GM19395 (cell line): ENCODE measurements at regions not wholly inside any gene's neighbourhood (a gene's known extent, or its start where the extent isn't known, plus 50 kb on each side); places are given as distances from the start of the nearest gene placed in this dataset.

Experiments used
- ATAC-seq: cut with Tn5 transposase; IDR thresholded peaks from one replicate; pipeline ENCODE4 v1.9.1; 2021; ENCODE audit warnings: mild to moderate bottlenecking, moderate library complexity; ENCODE audit not compliant: unreplicated experiment

DNA sequence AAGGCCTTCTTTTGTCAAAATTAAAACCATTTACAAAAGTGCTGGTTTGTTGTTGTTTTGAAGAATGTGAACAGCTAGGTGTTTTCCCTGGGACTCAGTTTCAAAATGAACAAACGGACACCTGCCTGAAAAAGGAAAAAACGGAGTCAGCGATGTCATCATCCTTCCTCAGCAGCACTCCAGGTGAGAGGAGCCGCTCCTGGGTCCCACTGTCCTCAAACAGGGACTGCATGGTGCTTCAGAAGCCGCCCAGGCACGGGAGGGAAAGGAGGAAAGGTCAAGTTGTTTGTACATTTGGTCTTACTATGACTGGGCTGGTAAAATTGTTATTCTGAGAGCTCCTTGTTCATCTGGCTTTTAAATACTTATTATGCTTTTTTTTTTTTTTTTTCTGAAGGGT lies 69.0 kb upstream of the ZSWIM6 start:
- ATAC-seq, result no peak

DNA sequence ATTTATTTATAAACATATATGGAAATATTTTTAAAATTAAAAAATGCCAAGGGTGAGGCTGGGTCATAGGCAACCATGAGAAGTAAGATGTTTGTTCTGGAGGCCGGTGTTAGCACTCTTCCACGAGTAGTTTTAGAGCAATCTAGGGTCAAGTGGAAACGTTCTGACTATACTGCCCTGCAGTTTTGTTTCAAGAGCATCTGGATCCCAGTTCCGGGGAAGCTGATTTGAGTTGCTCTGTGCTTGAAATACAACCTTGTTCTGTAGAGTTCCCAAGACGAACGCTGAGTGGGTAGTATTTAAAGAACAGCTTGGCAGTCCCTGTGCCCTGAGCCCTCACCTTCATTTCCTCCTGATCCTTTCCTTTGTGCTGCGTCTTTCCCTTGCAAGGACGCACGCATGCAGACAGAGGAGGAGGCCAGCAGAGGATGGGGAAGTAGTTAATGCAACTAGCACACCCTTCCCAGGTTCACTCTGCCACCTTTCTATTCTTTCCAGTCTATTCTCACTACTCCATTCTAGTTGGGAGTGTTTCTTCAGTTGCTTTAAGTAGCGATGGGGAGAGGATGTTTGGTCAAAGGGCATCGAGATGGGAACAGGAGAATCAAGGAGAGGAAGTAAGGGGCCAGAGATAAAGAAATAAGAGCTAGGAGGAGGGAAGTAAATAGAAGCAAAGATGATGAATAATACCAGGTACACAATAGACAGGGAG lies 68.3 kb upstream of the ZSWIM6 start:
- ATAC-seq, result no peak

DNA sequence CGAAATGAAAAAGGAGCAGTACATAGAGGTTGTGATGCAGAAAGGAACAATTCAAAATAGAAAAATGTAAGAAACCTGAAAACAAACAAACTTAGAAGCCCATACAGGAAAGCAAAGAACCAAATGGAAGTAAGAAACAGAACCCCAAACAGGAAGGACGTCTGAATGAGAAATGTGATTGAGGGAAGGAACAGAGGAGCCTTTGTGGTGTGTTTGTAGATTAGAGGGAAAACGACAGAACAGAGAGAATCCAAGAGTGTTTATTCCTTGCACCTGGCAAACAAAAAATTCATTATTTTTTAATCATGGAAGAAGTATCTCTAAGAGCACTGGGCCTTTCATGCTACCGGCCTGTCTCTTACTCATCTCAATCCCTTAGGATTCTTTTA lies 67.8 kb upstream of the ZSWIM6 start:
- no peak for ATAC-seq

DNA sequence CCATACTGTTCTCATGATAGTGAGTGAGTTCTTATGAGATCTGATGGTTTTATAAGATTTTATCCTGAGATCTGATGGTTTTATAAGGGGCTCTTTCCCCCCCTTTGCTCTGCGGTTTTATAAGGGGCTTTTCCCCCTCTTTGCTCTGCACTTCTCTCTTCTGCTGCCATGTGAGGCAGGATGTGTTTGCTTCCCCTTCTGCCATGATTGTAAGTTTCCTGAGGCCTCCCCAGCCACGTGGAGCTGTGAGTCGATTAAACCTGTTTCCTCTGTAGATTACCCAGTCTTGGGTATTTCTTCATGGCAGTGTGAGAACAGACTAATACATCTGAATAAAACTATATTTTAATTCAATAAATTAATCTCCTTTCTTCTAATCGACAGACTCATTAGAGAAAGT lies 64.9 kb upstream of the ZSWIM6 start:
- no peak for ATAC-seq

DNA sequence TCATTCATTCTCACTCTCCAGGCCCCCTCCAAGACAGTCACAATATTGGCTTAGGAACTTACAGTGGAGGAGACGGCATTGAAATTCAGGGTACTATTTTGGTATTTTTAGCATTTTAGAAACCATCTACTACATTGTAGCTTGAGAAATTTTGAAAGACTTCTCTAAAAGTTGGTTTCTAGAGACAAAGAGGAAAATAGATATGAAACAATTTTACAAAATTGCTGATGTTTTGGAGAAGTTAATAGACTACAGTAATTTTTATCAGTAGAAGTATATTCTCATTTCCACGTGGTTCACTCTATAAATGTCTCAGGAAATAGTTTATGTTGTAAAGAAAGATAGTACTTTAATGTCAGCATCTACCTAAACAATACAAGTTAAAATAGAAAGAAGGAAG lies 63.2 kb upstream of the ZSWIM6 start:
- ATAC-seq, result no peak

DNA sequence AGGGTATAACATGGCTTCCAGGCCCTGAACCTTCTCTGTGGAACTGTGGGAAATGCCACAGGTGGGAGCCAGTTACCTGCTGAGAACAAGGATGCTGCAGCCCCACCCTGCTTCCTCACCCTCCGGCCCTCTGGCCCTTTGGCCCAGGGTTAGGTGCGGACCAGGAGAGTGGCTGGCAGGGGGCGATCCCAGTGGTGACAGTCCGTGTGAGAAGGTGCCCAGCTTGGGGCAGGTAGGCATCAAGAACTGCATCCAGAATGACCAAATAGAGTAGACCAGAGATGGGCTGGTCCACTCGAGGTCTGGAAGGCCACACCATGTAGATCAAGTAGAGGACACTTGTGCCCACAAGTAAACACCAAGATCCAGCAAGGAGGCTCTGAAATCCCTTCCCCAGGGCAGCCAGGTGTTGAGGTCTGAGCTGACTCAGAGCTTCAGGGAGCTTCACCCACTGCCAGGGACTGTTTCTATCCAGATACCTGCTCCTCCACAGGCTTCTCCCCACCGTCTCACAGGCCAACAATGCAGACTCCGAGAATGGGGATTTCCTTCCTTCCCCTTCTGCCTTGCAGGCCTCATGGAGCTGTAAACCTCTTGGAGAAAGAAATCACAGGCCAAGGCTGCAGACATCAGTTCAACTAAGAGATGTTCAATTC lies 61.4 kb upstream of the ZSWIM6 start:
- ATAC-seq, result no peak

DNA sequence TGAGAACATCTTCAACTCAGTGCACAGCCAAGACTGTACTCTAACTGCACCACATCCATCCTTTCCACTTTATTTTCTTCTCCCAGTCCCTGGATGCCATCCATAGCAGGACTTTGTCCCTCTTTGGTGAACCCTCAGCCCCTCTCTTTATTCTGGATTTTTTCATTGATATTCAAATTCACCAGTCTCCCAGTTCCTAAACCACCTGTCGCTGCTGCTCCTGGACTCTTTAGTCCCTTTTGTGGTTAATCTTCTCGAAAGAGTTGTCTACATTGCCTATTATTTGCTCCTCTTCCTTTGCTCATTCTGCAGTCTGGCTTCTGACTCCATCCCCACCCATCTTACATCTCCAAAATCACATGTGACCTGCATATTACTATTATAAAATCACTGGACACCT lies 59.4 kb upstream of the ZSWIM6 start:
- ATAC-seq, result no peak

DNA sequence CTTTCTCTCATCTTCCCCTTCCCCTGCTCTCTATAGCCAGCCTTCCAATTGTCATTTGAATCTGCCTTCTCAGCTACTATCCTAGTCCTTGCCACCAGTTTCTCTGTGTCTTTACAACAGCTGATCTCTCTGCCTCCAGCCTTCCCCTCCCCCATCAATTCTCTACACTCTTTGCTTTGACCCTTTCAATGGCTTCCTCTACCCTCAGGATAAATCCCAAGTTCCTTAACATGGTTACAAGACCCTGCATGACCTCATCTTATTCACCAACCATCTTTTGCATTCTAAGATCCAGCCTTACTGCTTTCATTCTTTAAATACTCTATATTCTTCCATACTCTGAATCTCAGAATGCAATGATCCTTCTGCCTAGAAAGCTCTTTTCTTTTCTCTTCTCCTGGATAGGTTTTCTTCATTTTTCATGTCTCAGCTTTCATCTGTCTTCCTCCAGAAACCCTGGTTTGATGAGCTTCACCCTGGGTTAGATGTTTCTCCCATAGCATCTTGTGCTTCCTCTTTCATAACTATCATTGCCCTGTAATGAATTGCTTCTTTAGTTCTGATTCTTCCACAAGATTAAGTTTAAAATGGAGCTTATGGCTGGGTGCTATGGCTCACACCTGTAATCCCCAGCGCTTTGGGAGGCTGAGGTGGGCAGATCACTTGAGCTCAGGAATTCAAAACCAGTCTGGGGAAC lies 58.6 kb upstream of the ZSWIM6 start:
- ATAC-seq, result no peak

DNA sequence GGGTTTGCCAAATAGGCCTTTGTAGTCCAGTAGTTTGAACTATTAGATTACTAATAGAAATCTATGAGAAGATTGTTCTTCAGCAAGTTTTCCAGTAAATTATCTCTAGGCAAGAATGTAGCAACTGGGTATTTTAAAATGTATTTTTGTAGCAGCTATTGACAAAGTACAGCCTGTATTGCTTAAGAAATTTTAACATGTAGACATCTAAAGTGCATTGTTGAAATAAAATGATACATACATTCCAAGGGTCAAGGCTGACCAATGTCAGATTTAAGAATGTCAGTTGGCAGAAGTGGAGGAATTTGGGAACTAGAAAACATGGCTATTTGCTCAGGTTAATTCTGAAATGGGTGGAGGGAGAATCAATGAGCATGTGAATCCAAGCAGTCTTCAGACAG lies 57.5 kb upstream of the ZSWIM6 start:
- no peak for ATAC-seq

DNA sequence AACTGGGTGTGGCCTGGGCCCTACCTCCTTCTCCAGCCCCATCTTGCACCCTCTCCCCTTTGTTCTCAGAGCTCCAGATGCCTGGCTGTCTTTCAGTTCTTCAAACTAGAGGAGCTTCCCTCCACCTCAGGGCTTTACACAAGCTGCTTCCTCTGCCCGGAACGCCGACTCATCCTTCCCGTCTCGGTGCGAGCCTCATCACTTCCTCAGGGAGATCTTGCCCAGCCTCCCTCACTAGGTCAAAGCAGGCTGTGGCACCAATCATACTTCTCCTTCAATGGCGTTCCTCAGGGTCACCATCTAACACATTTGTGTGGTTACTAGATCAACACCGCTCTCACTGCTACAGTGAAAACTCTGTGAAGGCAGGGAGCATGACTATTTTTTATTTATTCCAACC lies 56.2 kb upstream of the ZSWIM6 start:
- ATAC-seq, result no peak

DNA sequence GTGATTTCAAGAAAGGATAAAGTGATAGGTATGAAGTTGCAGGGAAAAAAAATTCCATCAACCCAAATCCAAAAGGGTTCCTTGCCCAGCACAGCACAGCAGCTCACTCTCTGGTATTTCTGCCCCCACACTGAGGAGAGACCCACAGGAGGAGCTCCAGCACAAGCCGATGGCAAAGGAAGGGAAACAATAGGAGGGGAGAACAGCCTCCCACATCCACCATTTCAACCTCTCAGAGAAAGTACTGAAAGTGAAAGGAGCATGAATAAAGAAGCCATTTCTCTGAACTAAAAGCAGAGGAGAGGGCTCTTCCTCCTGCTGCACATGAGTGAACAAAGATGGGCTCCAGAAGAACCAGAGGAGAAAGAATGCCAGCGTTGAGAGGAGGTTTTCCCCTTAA lies 54.9 kb upstream of the ZSWIM6 start:
- ATAC-seq, result peak; percentile 46

DNA sequence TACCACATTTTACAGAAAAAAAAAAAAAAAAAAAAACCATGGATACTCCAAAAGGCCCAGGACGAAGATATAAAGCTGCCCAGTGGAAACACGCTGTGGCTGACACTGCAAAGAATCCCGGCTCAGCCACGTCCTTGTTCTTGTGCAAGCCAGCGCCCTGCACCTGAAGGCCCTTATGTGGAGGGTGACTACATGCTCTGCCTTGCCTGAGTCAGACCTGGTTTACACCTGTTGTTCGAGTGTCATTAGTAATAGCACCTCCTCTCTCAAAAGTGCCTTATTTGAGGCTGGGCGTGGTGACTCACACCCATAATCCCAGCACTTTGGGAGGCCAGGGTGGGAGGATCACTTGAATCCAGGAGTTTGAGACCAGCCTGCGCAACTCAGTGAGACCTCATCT lies 54.3 kb upstream of the ZSWIM6 start:
- no peak for ATAC-seq

DNA sequence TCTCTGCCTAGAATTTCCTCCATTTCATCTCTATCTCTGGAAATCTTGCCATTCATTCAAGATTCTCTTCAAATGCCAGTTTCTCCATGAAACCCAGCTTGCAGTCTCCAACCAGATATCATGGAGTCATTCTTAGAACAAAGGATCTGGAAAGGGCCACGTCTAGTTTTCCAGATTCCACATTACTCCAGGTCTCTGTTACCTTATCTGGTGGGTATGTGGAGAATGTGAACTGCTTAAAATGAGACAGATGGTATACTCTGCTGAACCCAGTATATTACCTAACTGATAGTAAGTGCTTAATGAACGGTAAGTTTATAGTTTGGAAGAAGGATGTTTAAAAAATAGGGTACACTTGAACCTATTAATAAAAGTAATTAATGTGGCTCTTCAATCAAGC lies 52.3 kb upstream of the ZSWIM6 start:
- no peak for ATAC-seq

DNA sequence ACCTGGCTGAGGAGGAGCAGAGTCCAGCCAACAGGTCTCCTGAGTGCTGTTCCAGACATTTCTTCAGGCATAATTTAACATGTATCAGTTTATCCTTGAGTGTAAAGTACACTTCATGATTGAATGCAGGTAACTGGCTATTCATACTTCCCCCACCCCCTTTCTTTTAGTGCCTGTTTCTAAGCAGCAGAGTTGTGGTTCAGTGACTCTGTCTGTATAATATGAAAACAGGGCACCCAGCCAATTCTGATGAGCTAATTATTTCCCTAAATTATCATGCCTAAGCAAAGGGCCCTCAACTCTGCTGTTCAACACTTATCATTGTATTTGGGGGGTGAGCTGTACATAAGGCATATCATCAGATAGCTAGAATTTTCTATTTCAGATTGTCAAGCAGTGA lies 51.9 kb upstream of the ZSWIM6 start:
- no peak for ATAC-seq

DNA sequence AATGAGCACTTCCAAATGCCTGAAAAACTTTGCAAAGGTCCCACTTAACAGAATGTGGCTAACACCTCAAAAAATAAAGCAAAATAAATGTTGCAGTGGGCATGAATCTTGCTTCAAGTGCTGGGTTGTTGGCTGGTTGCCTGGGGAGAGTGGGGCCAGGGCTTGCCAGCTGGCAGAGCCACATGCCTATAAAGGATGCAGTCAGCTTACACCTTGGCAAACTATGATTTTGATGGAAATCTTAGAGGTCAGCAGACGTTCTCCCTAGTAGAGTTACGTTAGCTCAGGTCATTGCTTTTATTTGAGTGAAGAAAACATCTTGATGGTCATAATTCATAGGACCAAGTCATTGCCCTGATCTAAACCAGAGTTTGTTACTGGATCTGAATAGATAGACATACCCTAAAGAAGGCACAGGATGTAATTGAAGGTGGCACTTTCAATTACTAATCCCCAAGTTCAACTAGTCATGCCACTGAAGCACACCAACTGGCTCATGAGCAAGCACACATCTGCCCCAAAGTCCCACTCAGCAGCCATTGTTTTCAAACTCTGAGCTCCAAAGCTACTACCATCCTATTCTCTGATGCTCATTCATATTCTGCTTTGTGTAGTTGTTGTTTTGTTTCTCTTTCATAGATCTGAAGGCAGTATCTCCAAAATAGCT lies 51.2 kb upstream of the ZSWIM6 start:
- no peak for ATAC-seq

DNA sequence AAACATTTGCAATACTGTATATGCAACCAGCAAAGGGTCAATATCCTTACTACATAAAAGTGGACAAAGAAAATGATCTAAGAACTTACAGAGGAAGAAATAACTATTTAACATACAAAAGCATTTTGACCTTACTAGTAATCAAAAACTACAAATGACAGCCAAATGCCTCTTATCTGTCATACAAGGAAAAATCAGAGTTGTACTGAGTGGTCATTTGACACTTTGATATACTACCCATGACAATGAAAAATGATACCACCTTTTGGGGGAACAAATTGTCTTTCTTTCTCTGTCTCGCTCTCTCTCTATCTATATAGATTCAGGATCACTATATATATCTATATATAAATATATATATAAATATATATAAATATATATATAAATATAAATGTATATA lies 50.4 kb upstream of the ZSWIM6 start:
- no peak for ATAC-seq
